Body of pancreas (tissue), 4 donors: ENCODE measurements at regions not wholly inside any gene's neighbourhood (a gene's known extent, or its start where the extent isn't known, plus 50 kb on each side); places are given as distances from the start of the nearest gene placed in this dataset.
"Not testable (repeated sequence)": the region's sequence is repeated elsewhere in the genome, so short reads cannot be mapped to it uniquely, and the experiment has no call there.

Experiments
- POLR2A ChIP-seq, 3 donors: fragments of 450-650 bp; IDR thresholded peaks; one replicate each; pipeline ENCODE4 v1.6.1; 2016; ENCODE audit warnings: antibody characterized with exemption in 3 of 3, mild to moderate bottlenecking in 2 of 3
- TF ChIP-seq, protein P1 (sequence below), 7 experiments: fragments of 450-650 bp in 4 of 7; fragments of 200-600 bp in 3 of 7; sonication (generic) in 3 of 7; IDR thresholded peaks; one replicate each; pipeline ENCODE4 v1.5.1; 2016 to 2019; ENCODE audit warnings: antibody characterized with exemption in 7 of 7

DNA sequence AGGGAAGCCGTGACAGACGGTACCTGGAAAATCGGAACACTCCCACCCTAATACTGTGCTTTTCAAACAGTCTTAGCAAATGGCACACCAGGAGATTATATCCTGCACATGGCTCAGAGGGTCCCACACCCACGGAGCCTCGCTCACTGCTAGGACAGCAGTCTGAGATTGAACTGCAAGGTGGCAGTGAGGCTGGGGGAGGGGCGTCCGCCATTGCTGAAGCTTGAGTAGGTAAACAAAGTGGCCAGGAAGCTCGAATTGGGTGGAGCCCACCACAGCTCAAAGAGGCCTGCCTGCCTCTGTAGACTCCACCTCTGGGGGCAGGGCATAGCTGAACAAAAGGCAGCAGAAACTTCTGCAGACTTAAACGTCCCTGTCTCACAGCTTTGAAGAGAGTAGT lies 50.1 kb upstream of the SESTD1 start:
- TF ChIP-seq, protein P1, sequence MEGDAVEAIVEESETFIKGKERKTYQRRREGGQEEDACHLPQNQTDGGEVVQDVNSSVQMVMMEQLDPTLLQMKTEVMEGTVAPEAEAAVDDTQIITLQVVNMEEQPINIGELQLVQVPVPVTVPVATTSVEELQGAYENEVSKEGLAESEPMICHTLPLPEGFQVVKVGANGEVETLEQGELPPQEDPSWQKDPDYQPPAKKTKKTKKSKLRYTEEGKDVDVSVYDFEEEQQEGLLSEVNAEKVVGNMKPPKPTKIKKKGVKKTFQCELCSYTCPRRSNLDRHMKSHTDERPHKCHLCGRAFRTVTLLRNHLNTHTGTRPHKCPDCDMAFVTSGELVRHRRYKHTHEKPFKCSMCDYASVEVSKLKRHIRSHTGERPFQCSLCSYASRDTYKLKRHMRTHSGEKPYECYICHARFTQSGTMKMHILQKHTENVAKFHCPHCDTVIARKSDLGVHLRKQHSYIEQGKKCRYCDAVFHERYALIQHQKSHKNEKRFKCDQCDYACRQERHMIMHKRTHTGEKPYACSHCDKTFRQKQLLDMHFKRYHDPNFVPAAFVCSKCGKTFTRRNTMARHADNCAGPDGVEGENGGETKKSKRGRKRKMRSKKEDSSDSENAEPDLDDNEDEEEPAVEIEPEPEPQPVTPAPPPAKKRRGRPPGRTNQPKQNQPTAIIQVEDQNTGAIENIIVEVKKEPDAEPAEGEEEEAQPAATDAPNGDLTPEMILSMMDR (IDR thresholded peaks at IDR 0.05) = not testable (repeated sequence)
- TF ChIP-seq POLR2A (IDR thresholded peaks at IDR 0.05) = not testable (repeated sequence)
